HG03108 (cell line): ENCODE measurements at regions not wholly inside any gene's neighbourhood (a gene's known extent, or its start where the extent isn't known, plus 50 kb on each side); places are given as distances from the start of the nearest gene placed in this dataset.

ENCODE experiments used
- ATAC-seq: cut with Tn5 transposase; IDR thresholded peaks from one replicate; pipeline ENCODE4 v1.9.1; 2021; ENCODE audit warnings: moderate library complexity; ENCODE audit not compliant: unreplicated experiment

- ATAC-seq, result no peak
These were observed 1047.3 kb downstream of the ADGRL2 start for GRCh38 chr1:82848043-82848442.

GRCh38 chr1:82845866-82846265 is 1045.1 kb downstream of the ADGRL2 start:
- no peak for ATAC-seq

DNA sequence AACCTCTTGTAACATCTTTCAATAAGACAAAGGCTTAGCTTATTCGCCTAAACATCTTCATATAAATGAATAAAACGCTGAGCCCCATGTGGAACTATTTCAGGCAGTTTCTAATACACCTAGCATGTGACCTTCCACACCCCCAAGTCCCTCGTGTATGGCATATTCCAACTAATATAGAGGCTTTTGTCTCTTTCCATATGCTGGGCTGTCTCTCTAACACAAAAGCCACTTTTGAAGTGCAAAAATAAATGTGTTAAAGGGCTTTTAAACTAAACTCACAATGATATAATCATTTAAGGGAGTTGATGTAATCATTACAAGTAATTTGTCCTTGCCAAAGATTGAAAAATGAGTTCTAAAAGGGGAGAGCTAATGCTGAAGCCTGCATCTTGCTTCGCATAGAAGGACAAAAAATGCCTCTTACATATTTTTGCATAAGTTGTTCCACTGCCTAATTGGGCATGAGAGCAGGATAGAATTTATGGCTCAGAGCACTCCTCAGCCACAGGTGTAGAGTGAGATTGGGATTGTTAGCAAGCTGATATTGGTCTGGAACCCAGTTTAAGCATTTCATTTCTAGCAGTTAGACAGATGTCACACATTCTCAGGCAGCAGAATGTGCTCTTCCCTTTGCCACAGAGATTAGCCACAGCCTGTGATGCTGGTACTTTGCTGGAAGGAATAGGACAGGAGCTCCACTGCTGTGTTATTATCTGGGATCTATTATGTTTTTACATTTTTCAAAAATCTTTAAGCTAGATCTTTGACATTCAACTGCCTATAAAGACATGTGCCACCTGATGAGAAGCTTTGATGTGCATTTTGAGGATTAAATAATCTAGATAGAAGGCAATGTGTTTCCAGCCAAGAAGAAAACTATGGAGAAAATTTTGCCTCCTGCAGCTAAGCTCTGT is 1044.4 kb downstream of the ADGRL2 start:
- no peak for ATAC-seq

DNA sequence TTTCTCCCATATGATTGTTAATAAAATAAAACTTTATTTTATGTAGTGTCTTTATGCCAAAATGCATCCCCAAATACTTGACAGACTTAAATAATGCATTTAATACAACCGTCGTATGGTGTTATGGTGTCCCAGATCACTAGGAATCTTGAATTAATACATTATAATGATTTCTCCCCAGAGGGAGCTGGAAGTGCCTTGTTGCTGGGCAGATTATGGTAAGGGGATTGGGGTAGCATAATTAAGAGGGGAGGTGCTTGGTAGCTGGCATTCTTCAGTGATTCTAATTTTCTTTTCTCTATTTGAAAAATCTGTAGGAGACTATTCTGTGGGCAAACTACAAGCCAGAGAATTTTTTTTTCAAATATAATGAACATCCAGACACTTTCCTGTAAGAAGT is 1043.7 kb downstream of the ADGRL2 start:
- no peak for ATAC-seq

DNA sequence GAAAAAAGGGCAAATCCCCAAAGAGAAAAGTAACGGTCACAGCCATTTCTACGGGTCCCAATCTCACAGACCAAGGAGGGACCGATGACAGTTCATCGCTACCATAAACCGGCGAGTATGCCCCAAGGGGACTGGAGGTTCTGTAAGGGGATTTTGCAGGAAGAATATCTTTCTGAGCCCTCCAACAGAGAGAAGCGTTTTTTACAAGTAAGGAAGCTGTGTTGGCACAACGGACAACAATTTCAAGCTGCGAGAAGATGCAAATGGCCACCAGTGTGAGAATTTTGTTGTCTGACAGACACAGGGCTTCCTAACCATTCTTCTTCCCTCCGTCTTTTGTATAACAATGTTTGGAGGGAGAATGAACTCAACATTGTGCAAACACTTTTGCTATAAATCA is 1043.1 kb downstream of the ADGRL2 start:
- no peak for ATAC-seq

DNA sequence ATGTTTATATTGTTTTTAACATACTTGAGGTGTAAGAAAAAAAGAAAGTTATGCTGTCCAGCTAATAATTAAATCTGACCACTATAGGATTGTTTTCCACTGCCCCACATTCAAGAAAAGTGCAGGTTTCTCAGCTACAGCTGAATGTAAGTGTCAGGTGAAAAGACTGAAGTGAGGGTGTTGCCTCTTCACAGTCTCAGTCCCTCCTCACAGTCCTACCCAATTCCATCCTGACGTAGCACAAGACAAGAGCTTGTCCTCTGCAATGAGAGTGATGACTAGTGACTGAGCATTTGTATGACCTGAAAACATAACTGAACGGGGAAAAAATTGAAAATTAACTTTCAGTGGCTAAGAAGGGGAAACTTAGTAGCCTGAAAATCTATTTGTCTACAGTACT is 1039.5 kb downstream of the ADGRL2 start:
- ATAC-seq, result no peak

DNA sequence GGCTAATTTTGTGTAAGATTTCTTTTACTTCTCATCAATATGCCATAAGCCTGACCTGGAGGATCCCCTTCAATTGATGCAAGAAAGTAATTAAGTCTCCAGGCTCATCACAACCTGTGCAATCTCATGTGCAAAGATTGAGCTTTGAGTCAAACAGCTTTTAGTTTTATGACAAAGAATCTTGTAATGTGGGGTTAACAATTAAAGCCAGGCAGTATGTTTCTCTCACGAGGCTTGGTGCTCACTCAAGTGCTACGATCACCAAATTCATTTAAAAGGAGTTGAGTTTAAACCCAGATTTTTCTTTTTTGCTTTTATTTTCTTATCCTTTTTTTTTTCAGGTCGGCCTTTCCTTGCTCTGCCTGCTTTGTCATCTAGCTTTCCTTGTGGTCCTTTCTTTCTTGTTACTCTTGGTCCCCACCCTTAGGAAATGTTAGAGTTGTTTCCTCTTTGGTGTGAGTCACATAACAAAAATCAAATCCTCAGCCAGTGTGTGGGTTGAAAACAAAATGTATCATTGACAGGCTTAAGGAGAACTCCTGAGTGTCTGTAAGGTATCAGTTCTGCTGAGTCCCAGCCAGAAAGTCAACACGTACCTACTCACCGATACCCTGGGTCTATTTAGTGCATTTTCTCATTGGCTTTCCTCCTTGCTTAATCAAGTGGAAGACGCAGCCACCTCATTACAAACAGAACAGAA is 1037.2 kb downstream of the ADGRL2 start:
- ATAC-seq, result no peak

DNA sequence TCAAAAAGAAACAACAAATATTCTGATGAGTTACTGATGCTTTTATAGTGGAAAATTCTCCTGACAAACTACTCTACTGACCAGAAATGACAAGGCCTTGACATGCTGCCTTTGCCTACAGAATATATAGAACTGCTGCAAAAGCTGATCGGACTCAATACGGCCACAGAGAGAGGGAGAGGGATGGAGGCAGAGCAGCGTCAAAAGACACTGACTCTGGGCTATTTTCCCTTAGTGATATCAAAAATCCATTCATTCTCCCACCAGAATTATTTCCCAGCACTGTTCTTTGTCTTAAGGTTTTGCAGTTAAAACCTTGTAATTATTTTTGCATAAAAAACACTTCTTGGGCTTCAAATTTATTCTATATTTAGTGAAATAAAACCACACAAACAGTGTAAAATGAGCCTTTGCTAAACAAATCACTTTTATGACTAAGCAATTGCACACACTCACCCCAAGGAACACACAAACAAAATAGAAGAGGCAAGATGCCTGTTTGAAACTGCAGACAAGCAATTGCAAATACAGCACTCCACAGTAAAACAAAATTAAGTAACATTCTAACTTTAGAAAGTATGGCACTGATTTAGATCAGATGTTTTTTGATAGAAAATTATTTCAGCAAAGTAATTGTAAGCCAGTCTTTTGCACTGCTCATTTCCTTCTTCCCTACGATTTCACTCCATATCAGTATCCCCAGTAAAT is 1036.4 kb downstream of the ADGRL2 start:
- no peak for ATAC-seq

- no peak for ATAC-seq
These were observed 1035.7 kb downstream of the ADGRL2 start for GRCh38 chr1:82836213-82836972.

DNA sequence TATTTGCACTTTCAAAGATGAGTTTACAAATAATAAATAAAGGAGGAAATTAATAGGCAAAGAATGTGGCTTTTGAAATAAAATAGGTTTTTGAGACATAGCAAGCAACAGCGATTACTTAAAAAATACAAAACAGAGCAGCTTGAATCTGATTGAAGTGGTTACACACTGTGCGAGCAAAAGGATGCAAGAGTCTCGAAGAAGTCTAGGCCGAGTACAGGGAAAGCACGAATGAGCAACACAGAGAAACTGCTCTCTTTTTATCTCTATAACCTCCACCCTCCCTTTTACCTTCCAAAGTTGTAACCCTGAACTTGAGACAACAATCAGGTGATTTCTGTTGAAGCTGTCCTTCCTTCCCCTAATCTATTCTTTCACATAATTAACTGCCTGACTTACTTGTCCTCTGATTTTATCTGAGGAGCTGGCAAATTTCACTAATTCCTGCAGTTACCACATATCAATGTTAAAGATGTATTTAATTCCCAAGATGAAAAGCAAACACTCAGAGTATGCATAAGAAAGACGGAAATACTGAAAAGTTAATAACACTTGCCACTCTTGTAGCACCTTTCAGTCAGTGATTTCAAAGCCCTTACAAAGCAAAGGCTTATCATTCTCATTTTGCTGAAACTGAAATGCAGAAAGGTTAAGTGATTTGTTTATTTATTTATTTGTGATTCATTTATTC is 1030.1 kb downstream of the ADGRL2 start:
- ATAC-seq, result no peak

DNA sequence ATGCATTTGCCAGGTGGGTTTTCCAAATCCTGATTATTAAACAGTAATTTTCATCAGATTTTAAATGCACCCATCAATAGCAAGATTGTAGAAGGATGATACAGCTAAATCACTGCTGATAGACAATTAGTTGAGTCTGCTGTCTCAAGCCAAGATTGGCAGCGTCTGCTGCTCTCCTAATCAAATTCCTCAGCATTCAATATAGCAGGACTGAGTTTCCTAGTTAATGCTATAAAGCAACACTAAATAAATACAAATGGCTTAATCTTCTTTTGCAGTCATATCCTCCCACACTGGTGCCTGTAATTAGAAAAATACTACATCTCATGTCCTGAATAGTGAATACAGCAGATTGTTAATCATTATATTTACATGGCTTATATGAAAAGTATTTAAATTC is 1028.8 kb downstream of the ADGRL2 start:
- ATAC-seq, result no peak

- no peak for ATAC-seq
These were observed 1023.1 kb downstream of the ADGRL2 start for GRCh38 chr1:82823876-82824275.

DNA sequence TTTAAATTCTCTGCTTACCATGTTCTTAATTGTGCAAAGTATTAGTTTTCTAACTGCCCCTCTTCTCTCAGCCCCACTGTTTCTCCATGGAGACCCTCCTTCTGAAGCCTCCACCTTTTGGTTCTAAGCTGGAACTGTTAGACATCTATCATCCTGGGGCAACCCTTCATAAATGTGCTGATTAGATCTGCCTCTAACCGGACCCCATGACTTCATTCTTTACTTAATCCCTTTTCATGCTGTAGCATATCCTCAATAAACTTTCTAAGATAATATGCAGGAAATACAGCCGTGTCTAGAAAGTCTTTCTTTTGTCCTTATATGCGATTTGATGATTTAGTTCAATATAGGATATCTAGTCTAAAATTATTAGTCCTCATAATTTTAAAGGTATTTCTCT is 1020.1 kb downstream of the ADGRL2 start:
- no peak for ATAC-seq

DNA sequence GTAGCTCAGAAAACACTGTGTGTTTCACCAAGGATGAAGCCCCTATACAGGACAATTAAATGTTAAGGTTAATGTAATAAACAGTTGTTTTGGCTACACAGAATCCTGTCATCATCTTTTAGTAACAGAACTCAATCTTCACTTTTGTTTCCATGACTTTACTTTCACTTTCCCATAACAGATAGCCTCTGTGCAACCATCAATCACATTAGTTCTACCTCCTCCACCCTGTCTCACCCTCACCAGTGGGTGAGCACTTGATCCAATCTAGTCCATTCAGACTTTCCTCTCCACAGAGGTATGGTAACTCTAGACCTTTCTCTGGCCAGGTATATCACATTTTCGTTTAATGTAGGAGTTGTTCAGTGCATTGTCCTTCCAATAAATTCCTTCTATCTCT is 1018.5 kb downstream of the ADGRL2 start:
- no peak for ATAC-seq

DNA sequence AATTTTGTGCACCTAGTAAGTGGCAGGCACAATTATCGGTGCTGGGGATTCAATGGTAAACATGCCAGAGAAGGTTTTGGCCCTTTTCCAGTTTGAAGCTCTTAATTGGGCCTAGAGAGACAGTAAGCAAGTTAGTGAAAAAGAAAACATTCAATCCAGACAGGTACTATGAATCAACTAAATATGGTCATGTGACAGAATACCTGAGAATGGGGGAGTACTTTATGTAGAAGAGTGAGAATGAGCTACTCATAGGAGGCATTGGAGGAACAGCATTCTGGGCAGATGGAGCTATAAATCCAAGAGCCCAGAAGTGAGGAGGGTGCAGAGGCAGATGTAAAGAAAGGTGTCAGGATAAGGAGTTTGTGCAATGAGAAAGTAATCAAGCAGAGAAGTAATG is 1017.9 kb downstream of the ADGRL2 start:
- no peak for ATAC-seq

DNA sequence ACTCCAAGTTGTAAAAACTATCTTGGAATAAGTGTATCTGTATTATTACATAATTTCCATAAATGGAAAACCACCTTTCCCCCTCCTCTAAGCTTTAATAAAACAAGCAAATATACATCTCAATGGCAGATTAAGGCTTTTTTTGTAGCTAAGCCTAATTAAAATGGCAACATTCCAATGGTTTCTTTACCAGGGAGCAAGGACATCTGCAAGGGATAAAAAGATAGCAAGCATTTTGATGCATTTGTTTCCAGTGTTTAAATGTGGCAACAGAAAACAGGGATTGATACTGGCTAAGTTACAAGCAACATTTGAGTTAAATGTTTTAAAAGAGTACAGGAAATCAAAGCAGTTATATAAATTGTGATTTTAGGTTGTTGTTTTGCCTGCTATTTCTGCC is 1012.7 kb downstream of the ADGRL2 start:
- ATAC-seq, result no peak

GRCh38 chr1:82810601-82811000 is 1009.9 kb downstream of the ADGRL2 start:
- no peak for ATAC-seq

DNA sequence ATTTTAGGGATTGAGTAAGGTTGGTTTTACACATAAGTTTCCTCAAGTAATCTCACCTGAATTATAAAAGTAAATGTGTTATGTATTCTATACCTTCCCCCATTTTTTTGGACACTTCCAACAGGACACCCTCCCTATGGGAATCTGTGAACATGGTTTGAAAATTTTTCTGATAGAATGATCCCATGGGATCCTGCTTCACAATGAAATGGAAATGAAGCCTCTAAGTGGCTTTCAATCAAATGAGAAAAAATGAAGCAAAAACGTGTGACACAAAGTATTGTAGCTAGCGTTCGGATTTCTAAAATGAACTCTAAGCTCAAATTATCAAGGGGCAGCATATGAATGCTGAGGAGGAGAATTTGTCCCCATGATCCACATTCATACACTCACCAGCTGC is 1006.8 kb downstream of the ADGRL2 start:
- ATAC-seq, result no peak

GRCh38 chr1:82806133-82806532 is 1005.4 kb downstream of the ADGRL2 start:
- no peak for ATAC-seq

- no peak for ATAC-seq
These were observed 1000.4 kb downstream of the ADGRL2 start for GRCh38 chr1:82801176-82801575.
